B cell (primary cell): ENCODE measurements at regions not wholly inside any gene's neighbourhood (a gene's known extent, or its start where the extent isn't known, plus 50 kb on each side); places are given as distances from the start of the nearest gene placed in this dataset.

Source experiments
- EZH2 ChIP-seq: IDR thresholded peaks from 2 replicates; pipeline ENCODE4 v1.6.1; 2012; ENCODE audit warnings: borderline replicate concordance, low read depth, mild to moderate bottlenecking, moderate library complexity, low read length; ENCODE audit not compliant: insufficient read depth, poor library complexity, severe bottlenecking
- TF ChIP-seq, protein P1 (sequence below): fragments of 200-600 bp; IDR thresholded peaks from one replicate; pipeline ENCODE4 v1.8.0; 2022; ENCODE audit warnings: antibody characterized with exemption, mild to moderate bottlenecking

DNA sequence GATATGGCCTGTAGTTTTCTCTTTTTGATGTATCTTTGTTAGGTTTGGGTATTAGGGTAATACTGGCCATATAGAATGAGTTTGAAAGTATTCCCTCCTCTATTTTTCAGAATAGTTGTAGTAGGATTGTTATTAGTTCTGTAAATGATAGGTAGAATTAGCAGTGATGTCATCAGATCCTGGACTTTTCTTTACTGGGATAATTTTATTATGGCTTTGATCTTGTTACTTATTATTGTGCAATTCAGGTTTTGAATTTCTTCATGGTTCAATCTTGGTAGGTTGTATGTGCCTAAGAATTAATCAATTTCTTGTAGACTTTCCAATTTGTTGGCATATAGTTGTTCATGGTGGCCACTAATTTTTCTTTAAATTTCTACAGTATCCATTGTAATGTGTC lies 916.6 kb downstream of the CCDC85A start:
- TF ChIP-seq, protein P1, sequence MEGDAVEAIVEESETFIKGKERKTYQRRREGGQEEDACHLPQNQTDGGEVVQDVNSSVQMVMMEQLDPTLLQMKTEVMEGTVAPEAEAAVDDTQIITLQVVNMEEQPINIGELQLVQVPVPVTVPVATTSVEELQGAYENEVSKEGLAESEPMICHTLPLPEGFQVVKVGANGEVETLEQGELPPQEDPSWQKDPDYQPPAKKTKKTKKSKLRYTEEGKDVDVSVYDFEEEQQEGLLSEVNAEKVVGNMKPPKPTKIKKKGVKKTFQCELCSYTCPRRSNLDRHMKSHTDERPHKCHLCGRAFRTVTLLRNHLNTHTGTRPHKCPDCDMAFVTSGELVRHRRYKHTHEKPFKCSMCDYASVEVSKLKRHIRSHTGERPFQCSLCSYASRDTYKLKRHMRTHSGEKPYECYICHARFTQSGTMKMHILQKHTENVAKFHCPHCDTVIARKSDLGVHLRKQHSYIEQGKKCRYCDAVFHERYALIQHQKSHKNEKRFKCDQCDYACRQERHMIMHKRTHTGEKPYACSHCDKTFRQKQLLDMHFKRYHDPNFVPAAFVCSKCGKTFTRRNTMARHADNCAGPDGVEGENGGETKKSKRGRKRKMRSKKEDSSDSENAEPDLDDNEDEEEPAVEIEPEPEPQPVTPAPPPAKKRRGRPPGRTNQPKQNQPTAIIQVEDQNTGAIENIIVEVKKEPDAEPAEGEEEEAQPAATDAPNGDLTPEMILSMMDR = no peak
- no peak for TF ChIP-seq EZH2
